ENCODE measurements at regions not wholly inside any gene's neighbourhood (a gene's known extent, or its start where the extent isn't known, plus 50 kb on each side); places are given as distances from the start of the nearest gene placed in this dataset.

DNA sequence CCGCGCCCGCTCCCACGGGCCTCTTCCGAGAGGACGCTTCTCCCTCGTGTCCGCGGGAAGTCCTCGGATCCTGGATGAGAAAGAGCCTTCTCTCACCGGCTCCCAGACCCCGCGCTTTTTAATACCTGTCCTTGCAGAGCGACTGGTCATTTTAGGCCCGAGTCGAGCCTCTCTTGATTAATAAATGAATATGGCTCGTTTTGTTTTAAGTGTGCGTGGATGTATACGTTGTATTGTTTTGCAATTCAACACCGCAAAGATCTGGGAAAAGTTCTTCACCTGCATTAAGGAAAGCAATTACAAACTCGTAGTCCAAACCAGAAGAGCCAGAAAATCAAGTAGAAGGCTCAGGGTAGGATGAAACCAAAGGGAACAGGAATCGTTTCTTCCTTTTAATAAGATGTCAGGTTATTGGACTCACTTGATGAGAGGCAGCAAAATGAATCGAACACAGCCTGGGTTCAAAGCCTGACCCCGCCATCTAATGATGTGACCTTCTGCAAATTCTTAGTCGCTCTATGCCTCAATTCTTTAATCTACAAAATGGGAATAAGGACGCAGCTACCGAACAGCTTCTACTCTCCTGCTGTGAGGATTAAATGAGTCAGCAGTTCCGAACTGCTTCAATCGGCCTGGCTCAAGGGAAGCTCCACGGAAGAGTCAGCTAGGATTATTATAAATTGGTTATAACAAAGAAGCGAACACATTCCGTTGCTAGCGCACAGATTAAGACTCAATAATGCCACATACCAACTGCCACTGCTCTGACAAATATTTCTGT is 277.8 kb upstream of the NEBL start:
- peak overlapping the region; percentile 37 for H2AFZ ChIP-seq (ENCODE audit: low read depth, low read length)
- H3K36me3 ChIP-seq (ENCODE audit: insufficient read depth, low read length): no peaks in the 10 kb centered on the region
- H3K9me2 ChIP-seq (ENCODE audit: insufficient read depth, low read length): no peaks in the 10 kb centered on the region
- H3K9ac ChIP-seq (ENCODE audit: low read length): peak overlapping the region; percentile 70
- H3K27me3 ChIP-seq (ENCODE audit: insufficient read depth, low read depth, low read length): peaks cover 4% of the 10 kb centered on the region
- H3K4me3 ChIP-seq (ENCODE audit: low read length): peak overlapping the region; percentile 83
- peak overlapping the region; percentile 44 for H3K27ac ChIP-seq (ENCODE audit: low read length)
- no peaks in the 10 kb centered on the region for H3K9me3 ChIP-seq (ENCODE audit: low read length)
- H4K20me1 ChIP-seq (ENCODE audit: insufficient read depth): no peaks in the 10 kb centered on the region
- no peaks in the 10 kb centered on the region for H3K79me2 ChIP-seq (replicated peaks; ENCODE audit: insufficient read depth, low read length)
- no peaks in the 10 kb centered on the region for H3F3A ChIP-seq (ENCODE audit: insufficient read depth, low read length, poor library complexity, severe bottlenecking)
- no peak for TF ChIP-seq TAF1 (IDR thresholded peaks at IDR 0.05; ENCODE audit: low read depth)
- TF ChIP-seq EP300 (conservative IDR thresholded peaks at IDR 0.05; ENCODE audit: poor library complexity, severe bottlenecking): no peak
- TF ChIP-seq SMC3 (conservative IDR thresholded peaks at IDR 0.05; ENCODE audit: poor library complexity): no peak
- TF ChIP-seq MXI1 (conservative IDR thresholded peaks at IDR 0.05; ENCODE audit: poor library complexity, severe bottlenecking): no peak
- no peak for TF ChIP-seq POLR2AphosphoS5 (IDR thresholded peaks at IDR 0.05)
- TF ChIP-seq RAD21 (conservative IDR thresholded peaks at IDR 0.05): no peak
- TF ChIP-seq, protein P1, sequence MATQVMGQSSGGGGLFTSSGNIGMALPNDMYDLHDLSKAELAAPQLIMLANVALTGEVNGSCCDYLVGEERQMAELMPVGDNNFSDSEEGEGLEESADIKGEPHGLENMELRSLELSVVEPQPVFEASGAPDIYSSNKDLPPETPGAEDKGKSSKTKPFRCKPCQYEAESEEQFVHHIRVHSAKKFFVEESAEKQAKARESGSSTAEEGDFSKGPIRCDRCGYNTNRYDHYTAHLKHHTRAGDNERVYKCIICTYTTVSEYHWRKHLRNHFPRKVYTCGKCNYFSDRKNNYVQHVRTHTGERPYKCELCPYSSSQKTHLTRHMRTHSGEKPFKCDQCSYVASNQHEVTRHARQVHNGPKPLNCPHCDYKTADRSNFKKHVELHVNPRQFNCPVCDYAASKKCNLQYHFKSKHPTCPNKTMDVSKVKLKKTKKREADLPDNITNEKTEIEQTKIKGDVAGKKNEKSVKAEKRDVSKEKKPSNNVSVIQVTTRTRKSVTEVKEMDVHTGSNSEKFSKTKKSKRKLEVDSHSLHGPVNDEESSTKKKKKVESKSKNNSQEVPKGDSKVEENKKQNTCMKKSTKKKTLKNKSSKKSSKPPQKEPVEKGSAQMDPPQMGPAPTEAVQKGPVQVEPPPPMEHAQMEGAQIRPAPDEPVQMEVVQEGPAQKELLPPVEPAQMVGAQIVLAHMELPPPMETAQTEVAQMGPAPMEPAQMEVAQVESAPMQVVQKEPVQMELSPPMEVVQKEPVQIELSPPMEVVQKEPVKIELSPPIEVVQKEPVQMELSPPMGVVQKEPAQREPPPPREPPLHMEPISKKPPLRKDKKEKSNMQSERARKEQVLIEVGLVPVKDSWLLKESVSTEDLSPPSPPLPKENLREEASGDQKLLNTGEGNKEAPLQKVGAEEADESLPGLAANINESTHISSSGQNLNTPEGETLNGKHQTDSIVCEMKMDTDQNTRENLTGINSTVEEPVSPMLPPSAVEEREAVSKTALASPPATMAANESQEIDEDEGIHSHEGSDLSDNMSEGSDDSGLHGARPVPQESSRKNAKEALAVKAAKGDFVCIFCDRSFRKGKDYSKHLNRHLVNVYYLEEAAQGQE (IDR thresholded peaks at IDR 0.05; ENCODE audit: borderline replicate concordance): no peak
- no peak for TF ChIP-seq EZH2 (IDR thresholded peaks at IDR 0.05; ENCODE audit: borderline replicate concordance, insufficient read depth, low read length, poor library complexity, severe bottlenecking)
- TF ChIP-seq, protein P2, sequence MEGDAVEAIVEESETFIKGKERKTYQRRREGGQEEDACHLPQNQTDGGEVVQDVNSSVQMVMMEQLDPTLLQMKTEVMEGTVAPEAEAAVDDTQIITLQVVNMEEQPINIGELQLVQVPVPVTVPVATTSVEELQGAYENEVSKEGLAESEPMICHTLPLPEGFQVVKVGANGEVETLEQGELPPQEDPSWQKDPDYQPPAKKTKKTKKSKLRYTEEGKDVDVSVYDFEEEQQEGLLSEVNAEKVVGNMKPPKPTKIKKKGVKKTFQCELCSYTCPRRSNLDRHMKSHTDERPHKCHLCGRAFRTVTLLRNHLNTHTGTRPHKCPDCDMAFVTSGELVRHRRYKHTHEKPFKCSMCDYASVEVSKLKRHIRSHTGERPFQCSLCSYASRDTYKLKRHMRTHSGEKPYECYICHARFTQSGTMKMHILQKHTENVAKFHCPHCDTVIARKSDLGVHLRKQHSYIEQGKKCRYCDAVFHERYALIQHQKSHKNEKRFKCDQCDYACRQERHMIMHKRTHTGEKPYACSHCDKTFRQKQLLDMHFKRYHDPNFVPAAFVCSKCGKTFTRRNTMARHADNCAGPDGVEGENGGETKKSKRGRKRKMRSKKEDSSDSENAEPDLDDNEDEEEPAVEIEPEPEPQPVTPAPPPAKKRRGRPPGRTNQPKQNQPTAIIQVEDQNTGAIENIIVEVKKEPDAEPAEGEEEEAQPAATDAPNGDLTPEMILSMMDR (IDR thresholded peaks at IDR 0.05; ENCODE audit: poor library complexity, severe bottlenecking): no peak
- H3K4me2 ChIP-seq (ENCODE audit: low read length): no peak overlapping the region

DNA sequence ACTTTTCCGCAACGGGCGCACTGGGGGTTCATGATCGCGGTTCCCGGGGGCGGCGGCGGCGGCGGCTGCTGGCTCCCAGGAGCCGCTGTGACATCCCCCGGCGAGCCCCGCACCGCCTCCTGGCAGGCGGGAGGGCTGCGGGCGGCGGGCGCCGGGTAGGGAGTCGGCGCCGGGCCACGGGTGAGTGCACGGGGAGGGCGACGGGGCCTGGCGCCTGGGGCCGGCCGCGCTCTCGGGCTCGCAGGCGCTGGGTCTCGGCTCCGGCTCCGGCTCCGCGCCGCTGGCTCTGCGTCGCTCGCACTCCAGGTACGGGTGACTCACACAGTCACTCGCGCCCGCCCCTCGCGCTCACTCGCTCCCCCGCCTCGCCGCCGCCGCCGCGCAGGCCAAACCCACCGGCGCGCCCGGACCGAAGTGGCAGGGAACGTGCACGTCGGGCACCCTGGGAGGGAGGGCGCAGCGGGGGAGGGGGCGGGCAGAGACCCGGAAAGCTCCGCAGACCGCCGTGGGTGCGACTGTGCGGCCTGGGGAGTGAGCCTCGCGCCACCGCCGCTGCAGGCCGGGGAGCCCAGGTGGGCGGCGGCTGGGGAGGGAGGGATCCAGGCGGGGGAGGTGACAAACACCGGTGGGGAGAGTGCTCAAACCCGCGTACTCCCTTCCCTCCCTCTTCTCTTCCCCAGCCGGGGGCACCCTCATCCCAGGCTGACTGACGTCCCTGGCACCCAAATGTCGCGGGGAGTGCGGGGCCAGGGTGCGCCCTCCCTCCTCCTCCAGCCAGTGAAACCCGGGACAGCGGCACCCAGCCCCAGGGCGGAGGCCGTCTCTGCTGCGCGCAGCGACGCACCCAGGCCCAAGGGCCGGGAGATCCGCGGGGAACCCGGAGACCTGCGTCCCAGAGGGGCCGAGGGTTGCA is 276.9 kb upstream of the NEBL start:
- Histone ChIP-seq H3K4me2 (ENCODE audit: low read length) (peak overlapping the region; percentile 84), H3F3A (ENCODE audit: insufficient read depth, low read length, poor library complexity, severe bottlenecking) (no peaks in the 10 kb centered on the region), H3K4me3 (ENCODE audit: low read length) (peak overlapping the region; percentile 83), H3K36me3 (ENCODE audit: insufficient read depth, low read length) (no peaks in the 10 kb centered on the region), H3K27me3 (ENCODE audit: insufficient read depth, low read depth, low read length) (peaks cover 4% of the 10 kb centered on the region), H3K79me2 (replicated peaks; ENCODE audit: insufficient read depth, low read length) (no peaks in the 10 kb centered on the region), H4K20me1 (ENCODE audit: insufficient read depth) (no peaks in the 10 kb centered on the region), H3K9me2 (ENCODE audit: insufficient read depth, low read length) (no peaks in the 10 kb centered on the region), H3K9ac (ENCODE audit: low read length) (peak overlapping the region; percentile 70), H2AFZ (ENCODE audit: low read depth, low read length) (peak overlapping the region; percentile 51), H3K27ac (ENCODE audit: low read length) (peak overlapping the region; percentile 47), H3K9me3 (ENCODE audit: low read length) (no peaks in the 10 kb centered on the region)
- TF ChIP-seq POLR2AphosphoS5 (IDR thresholded peaks at IDR 0.05) (no peak), SMC3 (conservative IDR thresholded peaks at IDR 0.05; ENCODE audit: poor library complexity) (peak; percentile 41), RAD21 (conservative IDR thresholded peaks at IDR 0.05) (peak; percentile 39), MXI1 (conservative IDR thresholded peaks at IDR 0.05; ENCODE audit: poor library complexity, severe bottlenecking) (no peak), EP300 (conservative IDR thresholded peaks at IDR 0.05; ENCODE audit: poor library complexity, severe bottlenecking) (no peak), EZH2 (IDR thresholded peaks at IDR 0.05; ENCODE audit: borderline replicate concordance, insufficient read depth, low read length, poor library complexity, severe bottlenecking) (no peak), TAF1 (IDR thresholded peaks at IDR 0.05; ENCODE audit: low read depth) (no peak)
- TF ChIP-seq, protein P2 (IDR thresholded peaks at IDR 0.05; ENCODE audit: poor library complexity, severe bottlenecking): no peak
- TF ChIP-seq, protein P1 (IDR thresholded peaks at IDR 0.05; ENCODE audit: borderline replicate concordance): no peak
